ENCODE measurements at regions not wholly inside any gene's neighbourhood (a gene's known extent, or its start where the extent isn't known, plus 50 kb on each side); places are given as distances from the start of the nearest gene placed in this dataset.

- DNase-seq (ENCODE audit: low read depth): no peak
Measured at GRCh38 chr11:80673566-80673965, 1232.7 kb upstream of the TENM4 start.

DNA sequence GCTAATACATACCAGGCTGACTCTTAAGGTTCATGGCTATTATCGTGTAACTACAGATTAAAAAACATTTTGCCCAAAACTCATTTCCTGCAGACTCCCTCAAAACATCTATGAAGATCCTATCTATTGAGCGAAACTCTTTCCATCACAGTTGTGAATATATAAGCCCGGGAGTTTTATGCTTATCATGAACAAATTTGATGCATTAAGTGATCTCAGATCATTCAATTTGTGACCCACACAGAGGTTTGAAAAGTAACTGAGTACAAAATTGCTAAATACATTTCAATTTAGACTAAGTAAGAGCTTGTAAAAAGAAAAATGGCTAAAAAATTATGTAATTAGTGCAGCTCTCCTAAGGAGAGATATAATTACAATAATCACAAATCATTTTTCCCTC is 1228.8 kb upstream of the TENM4 start:
- DNase-seq (ENCODE audit: low read depth): no peak

DNA sequence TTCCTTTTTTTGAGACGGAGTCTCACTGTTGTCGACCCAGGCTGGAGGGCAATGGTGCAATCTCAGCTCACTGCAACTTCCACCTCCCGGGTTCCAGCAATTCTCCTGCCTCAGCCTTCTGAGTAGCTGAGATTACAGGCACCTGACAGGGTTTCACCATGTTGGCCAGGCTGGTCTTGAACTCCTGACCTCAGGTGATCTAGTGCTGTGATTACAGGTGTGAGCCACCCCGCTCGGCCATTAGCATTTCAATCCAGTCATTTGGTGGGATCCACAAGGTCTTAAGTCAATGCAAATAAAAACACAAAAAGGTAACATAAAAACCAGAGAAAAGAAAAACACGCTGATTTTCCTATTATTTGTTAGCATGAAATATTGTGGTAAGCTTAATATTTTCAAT is 1227.2 kb upstream of the TENM4 start:
- DNase-seq (ENCODE audit: low read depth): no peak

GRCh38 chr11:80655834-80656233 is 1215.0 kb upstream of the TENM4 start:
- DNase-seq (ENCODE audit: low read depth): no peak

DNA sequence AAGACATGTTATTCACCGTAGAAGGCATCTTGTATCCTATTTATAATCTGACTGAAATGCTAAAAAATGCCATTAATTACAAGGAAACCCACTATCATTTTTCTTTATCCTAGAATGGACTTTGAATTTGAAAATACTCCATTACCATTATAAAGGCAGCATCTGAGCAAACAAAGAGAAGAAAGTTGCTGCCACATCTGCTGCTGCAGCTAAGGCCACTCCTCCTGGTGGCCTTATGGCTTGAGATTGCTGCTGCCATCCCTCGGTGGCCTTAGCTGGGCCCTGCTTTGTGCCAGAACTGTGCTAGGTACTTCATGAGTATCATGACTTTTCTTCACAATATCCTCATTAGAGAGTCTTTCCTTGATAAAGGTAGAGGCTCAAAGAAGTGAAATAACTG is 1210.1 kb upstream of the TENM4 start:
- no peak for DNase-seq (ENCODE audit: low read depth)

GRCh38 chr11:80649186-80649585 is 1208.4 kb upstream of the TENM4 start:
- DNase-seq (ENCODE audit: low read depth): no peak

GRCh38 chr11:80638296-80638695 is 1197.5 kb upstream of the TENM4 start:
- no peak for DNase-seq (ENCODE audit: low read depth)

DNA sequence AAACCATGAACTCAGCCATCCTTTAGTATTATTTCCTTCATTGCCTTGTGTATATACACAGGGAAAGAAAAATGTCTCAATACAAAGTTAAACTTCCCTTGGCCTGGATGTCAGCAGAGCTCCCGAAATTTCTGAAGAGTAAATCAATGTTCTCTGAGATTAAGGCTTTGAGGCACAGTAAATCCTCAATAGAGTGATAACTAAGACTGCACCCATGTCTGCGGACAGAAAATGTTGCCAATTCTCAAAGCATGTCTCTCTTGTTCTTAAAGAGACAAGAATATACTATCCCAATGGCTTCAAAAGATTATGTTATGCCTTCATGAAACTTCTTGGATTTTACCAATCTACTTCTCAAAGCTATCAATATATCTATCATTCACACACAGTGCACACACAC is 1196.7 kb upstream of the TENM4 start:
- DNase-seq (ENCODE audit: low read depth): no peak

GRCh38 chr11:80636999-80637398 is 1196.2 kb upstream of the TENM4 start:
- DNase-seq (ENCODE audit: low read depth): no peak

DNA sequence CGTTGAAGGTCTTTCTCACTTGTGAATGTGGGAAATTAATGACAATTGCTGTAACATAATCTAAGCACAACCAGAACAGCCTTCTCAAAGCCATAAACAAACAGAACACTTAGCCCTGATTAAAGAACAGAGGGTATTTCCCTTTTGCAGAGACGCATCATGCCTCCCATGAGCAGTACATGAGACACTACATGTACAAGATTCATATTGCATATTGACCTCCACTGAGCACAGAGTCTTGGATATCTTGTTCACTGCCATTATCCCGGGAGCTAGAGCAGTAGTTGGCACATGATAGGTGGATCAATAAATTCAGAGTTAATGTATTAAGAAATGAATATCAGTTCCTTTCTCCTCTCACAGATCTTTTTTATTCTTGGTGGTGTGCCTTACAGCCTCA is 1194.3 kb upstream of the TENM4 start:
- DNase-seq (ENCODE audit: low read depth): no peak

- no peak for DNase-seq (ENCODE audit: low read depth)
Measured at GRCh38 chr11:80632691-80633090, 1191.9 kb upstream of the TENM4 start.

DNA sequence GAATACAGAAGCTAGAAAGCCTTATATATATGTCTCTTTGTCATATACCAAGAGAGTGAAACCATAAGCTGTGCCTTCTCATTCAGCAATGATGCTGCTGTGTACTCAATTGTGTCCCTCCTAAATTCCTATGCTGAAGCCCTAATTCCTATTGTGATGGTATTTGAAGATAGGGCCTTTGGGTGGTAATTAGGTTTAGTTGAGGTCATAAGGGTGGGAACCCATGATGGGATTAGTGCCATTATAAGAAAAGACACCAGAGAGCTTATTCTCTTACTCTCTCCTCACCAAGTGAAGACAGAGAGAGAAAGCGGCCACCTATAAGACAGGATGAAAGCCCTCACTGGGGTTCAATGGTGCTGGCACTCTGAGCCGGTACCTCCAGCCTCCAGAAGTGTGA is 1191.3 kb upstream of the TENM4 start:
- DNase-seq (ENCODE audit: low read depth): no peak

- DNase-seq (ENCODE audit: low read depth): no peak
Measured at GRCh38 chr11:80629466-80629865, 1188.6 kb upstream of the TENM4 start.

GRCh38 chr11:80627364-80627763 is 1186.5 kb upstream of the TENM4 start:
- DNase-seq (ENCODE audit: low read depth): no peak

GRCh38 chr11:80626721-80627120 is 1185.9 kb upstream of the TENM4 start:
- no peak for DNase-seq (ENCODE audit: low read depth)

- no peak for DNase-seq (ENCODE audit: low read depth)
Measured at GRCh38 chr11:80625563-80625962, 1184.7 kb upstream of the TENM4 start.

- no peak for DNase-seq (ENCODE audit: low read depth)
Measured at GRCh38 chr11:80621871-80622270, 1181.0 kb upstream of the TENM4 start.

- no peak for DNase-seq (ENCODE audit: low read depth)
Measured at GRCh38 chr11:80620867-80621266, 1180.0 kb upstream of the TENM4 start.

- DNase-seq (ENCODE audit: low read depth): no peak
Measured at GRCh38 chr11:80617156-80617555, 1176.3 kb upstream of the TENM4 start.

GRCh38 chr11:80616070-80616800 is 1175.4 kb upstream of the TENM4 start:
- DNase-seq (ENCODE audit: low read depth): no peak

GRCh38 chr11:80613655-80614054 is 1172.8 kb upstream of the TENM4 start:
- no peak for DNase-seq (ENCODE audit: low read depth)

DNA sequence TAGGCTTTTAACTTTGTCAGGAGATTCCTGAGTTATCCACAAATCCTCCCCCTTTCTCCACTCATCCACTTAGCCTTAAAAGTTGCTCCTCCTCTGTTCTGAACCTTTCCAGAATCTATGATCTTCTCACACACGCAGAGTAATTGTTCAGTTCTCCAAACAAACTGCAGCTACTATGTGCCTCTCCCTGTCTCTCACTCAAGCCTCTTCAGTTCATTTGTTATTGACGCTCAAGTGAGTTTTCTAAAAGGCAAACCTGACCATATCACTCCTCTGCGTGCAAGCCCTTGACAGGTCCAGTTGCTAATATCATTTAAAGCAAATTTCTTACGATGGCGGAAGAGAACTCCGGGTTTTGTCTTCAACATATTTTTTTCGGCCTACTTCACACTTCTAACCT is 1169.7 kb upstream of the TENM4 start:
- no peak for DNase-seq (ENCODE audit: low read depth)

- no peak for DNase-seq (ENCODE audit: low read depth)
Measured at GRCh38 chr11:80603472-80603871, 1162.6 kb upstream of the TENM4 start.

- DNase-seq (ENCODE audit: low read depth): no peak
Measured at GRCh38 chr11:80598905-80599304, 1158.1 kb upstream of the TENM4 start.

Data from activated T-cell treated with anti-CD3 and anti-CD28 coated beads for 48 hours (primary cell).